ENCODE measurements at regions not wholly inside any gene's neighbourhood (a gene's known extent, or its start where the extent isn't known, plus 50 kb on each side); places are given as distances from the start of the nearest gene placed in this dataset.
A peak's percentile ranks its signal among the peaks of the same experiment; 100 is the strongest.

- Histone ChIP-seq H3K4me2 (no peak overlapping the region), H3K4me1 (peaks cover 10% of the 10 kb centered on the region), H3K27ac (peak overlapping the region; percentile 28 to 74; a peak in 4 of 6 replicates), H3K4me3 (no peak overlapping the region), H3K9me3 (no peaks in the 10 kb centered on the region)
- POLR2A ChIA-PET, result no interaction called here
- ATAC-seq (peak in 1 of 2 experiments; percentile 38; a peak in 3 of 6 replicates), FAIRE-seq (no peak), DNase-seq (ENCODE audit: low read depth in 1 of 2, low spot score in 1 of 2) (peak in 1 of 2 experiments; percentile 27)
- TF ChIP-seq, protein P1, sequence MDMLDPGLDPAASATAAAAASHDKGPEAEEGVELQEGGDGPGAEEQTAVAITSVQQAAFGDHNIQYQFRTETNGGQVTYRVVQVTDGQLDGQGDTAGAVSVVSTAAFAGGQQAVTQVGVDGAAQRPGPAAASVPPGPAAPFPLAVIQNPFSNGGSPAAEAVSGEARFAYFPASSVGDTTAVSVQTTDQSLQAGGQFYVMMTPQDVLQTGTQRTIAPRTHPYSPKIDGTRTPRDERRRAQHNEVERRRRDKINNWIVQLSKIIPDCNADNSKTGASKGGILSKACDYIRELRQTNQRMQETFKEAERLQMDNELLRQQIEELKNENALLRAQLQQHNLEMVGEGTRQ (IDR thresholded peaks at IDR 0.05), result peak; percentile 28; the same call in 1 of the 2 replicates
- TF ChIP-seq GATA3 (IDR thresholded peaks at IDR 0.05; ENCODE audit: borderline replicate concordance) (no peak), ZC3H11A (IDR thresholded peaks at IDR 0.05) (no peak), PBX3 (IDR thresholded peaks at IDR 0.05) (no peak)
- CTCF ChIA-PET, result interaction anchor here (0.8 kb wide), 1 partner anchor 8 kb away, joined by 4 read pairs; no protein-coding TSS in a partner anchor
- WGBS (ENCODE audit: missing lambda C conversion rate), result 61% methylated on average over 6 of the region's 6 CpGs
These were observed 85.5 kb upstream of the PMEPA1 start for GRCh38 chr20:57795342-57795697.

DNA sequence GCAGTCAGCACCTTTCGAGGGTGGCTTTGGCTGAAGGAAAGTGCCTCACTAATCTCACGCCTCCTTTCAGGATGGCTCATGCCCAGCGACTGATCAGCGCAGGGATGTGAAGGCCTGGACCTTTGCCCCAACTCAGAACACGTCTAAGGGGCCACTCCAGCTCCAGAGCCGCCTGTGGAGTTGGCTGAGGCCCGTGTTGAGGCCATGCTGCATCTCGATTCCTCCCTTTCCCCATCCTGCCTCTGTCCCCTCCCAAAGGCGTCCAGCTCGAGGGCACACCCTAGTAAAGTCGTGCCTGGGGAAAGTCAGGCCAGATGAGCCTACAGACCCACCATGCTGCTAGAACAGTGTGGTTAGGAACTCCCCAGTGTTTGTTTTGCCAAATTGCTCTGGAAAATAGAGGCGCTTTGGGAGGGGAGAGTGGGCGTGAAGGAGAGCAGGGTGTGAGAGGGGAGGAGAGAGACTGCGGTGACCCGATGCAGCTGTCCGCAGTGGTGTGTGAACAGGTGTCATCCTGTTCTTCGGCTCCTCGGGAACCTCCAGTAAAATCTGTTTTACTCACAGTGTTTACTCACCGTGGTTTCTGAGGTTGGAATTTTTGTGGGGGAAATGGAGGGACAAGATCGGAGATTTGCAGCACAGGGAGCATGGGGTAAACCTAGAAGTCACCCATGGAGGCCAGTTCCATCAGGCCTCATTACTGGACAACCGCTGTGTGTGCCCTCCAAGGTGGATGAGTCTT, 85.0 kb upstream of the PMEPA1 start:
- Histone ChIP-seq H3K27ac (peak overlapping the region; percentile 28 to 74; a peak in 4 of 6 replicates), H3K4me1 (peaks cover 10% of the 10 kb centered on the region), H3K4me2 (no peak overlapping the region), H3K9me3 (no peaks in the 10 kb centered on the region), H3K4me3 (no peak overlapping the region)
- CTCF ChIA-PET, result no interaction called here
- no peak for ATAC-seq
- 77% methylated on average over 21 of the region's 21 CpGs for WGBS (ENCODE audit: missing lambda C conversion rate)
- TF ChIP-seq, protein P2, sequence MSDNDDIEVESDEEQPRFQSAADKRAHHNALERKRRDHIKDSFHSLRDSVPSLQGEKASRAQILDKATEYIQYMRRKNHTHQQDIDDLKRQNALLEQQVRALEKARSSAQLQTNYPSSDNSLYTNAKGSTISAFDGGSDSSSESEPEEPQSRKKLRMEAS (IDR thresholded peaks at IDR 0.05), result no peak
- no peak for TF ChIP-seq MYC (IDR thresholded peaks at IDR 0.05; ENCODE audit: borderline replicate concordance, low read length)
- no peak for TF ChIP-seq SMC3 (IDR thresholded peaks at IDR 0.05)
- POLR2A ChIA-PET, result no interaction called here
- no peak for FAIRE-seq
- no peak for DNase-seq (ENCODE audit: low read depth in 1 of 2, low spot score in 1 of 2)

GRCh38 chr20:57794036-57794435, 84.2 kb upstream of the PMEPA1 start:
- Histone ChIP-seq H3K9me3 (no peaks in the 10 kb centered on the region), H3K27ac (peak overlapping the region in 1 of 2 experiments; percentile 74; a peak in 2 of 6 replicates), H3K4me2 (no peak overlapping the region), H3K4me3 (no peak overlapping the region), H3K4me1 (peaks cover 10% of the 10 kb centered on the region)
- ChIA-PET POLR2A (no interaction called here), CTCF (interaction anchor here (1.0 kb wide), 2 partner anchors 10 to 20 kb away, joined by 3 read pairs; no protein-coding TSS in a partner anchor)
- DNase-seq (ENCODE audit: low read depth in 1 of 2, low spot score in 1 of 2), result no peak
- no peak for TF ChIP-seq NR3C1 (IDR thresholded peaks at IDR 0.05)
- TF ChIP-seq NPAS2 (CRISPR knock-in tag; IDR thresholded peaks at IDR 0.05; ENCODE audit: borderline replicate concordance), result no peak
- no peak for TF ChIP-seq CEBPB (IDR thresholded peaks at IDR 0.05)
- TF ChIP-seq E2F6 (IDR thresholded peaks at IDR 0.05; ENCODE audit: borderline replicate concordance, low read depth), result no peak
- TF ChIP-seq, protein P3, sequence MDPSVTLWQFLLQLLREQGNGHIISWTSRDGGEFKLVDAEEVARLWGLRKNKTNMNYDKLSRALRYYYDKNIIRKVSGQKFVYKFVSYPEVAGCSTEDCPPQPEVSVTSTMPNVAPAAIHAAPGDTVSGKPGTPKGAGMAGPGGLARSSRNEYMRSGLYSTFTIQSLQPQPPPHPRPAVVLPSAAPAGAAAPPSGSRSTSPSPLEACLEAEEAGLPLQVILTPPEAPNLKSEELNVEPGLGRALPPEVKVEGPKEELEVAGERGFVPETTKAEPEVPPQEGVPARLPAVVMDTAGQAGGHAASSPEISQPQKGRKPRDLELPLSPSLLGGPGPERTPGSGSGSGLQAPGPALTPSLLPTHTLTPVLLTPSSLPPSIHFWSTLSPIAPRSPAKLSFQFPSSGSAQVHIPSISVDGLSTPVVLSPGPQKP (IDR thresholded peaks at IDR 0.05; ENCODE audit: low read depth, low read length), result no peak
- TF ChIP-seq BHLHE40 (IDR thresholded peaks at IDR 0.05; ENCODE audit: low read depth, low read length), result no peak
- no peak for TF ChIP-seq RARB (CRISPR knock-in tag; IDR thresholded peaks at IDR 0.05)
- TF ChIP-seq TFCP2L1 (CRISPR knock-in tag; IDR thresholded peaks at IDR 0.05), result no peak
- no peak for TF ChIP-seq FOXS1 (CRISPR knock-in tag; IDR thresholded peaks at IDR 0.05)
- no peak for TF ChIP-seq SMC3 (IDR thresholded peaks at IDR 0.05)
- TF ChIP-seq RNF2 (IDR thresholded peaks at IDR 0.05; ENCODE audit: borderline replicate concordance, low read depth), result no peak
- no peak for TF ChIP-seq ESRRA (IDR thresholded peaks at IDR 0.05; ENCODE audit: borderline replicate concordance, low read length)
- TF ChIP-seq POLR2A (IDR thresholded peaks at IDR 0.05; ENCODE audit: low read length), result no peak
- no peak for TF ChIP-seq HDAC2 (IDR thresholded peaks at IDR 0.05)
- TF ChIP-seq, protein P1 (IDR thresholded peaks at IDR 0.05), result no peak
- TF ChIP-seq JUN (IDR thresholded peaks at IDR 0.05), result no peak
- FAIRE-seq, result no peak
- 89% methylated on average over 7 of the region's 7 CpGs for WGBS (ENCODE audit: missing lambda C conversion rate)
- ATAC-seq, result no peak

Data from A549 (cell line).